ENCODE measurements at regions not wholly inside any gene's neighbourhood (a gene's known extent, or its start where the extent isn't known, plus 50 kb on each side); places are given as distances from the start of the nearest gene placed in this dataset.

GRCh38 chr14:44803239-44803905, 158.4 kb downstream of the KLHL28 start:
- BruUV-seq (replicated peaks): no TSS peak
- Histone ChIP-seq H3K4me1 (ENCODE audit: control insufficient read depth, insufficient read depth, low read length) (no peaks in the 10 kb centered on the region), H3K23ac (ENCODE audit: low read depth, low read length) (no peak overlapping the region), H3K27me3 (ENCODE audit: control insufficient read depth, insufficient read depth, low read length) (no peaks in the 10 kb centered on the region), H2AK9ac (replicated peaks; ENCODE audit: low read depth, low read length, poor library complexity) (no peak overlapping the region), H3K27ac (ENCODE audit: insufficient read depth, low read length) (no peak overlapping the region), H3K9me3 (ENCODE audit: control insufficient read depth, insufficient read depth, low read length) (no peaks in the 10 kb centered on the region), H3K4me2 (ENCODE audit: low read depth, low read length) (no peak overlapping the region), H4K91ac (ENCODE audit: insufficient read depth, low read depth, low read length) (no peak overlapping the region), H3K18ac (ENCODE audit: low read depth, low read length) (no peak overlapping the region), H2AK5ac (ENCODE audit: low read depth, low read length) (no peak overlapping the region), H3K9ac (ENCODE audit: low read depth, low read length) (no peak overlapping the region), H3K4ac (ENCODE audit: low read depth, low read length) (no peak overlapping the region), H3K79me1 (ENCODE audit: low read depth in 1 of 2, low read length in 2 of 2) (no peaks in the 10 kb centered on the region), H3K9me1 (ENCODE audit: insufficient read depth, low read length) (no peaks in the 10 kb centered on the region), H3K4me3 (ENCODE audit: insufficient read depth, low read depth, low read length) (no peak overlapping the region), H4K20me1 (ENCODE audit: insufficient read depth, low read length) (no peaks in the 10 kb centered on the region), H2BK5ac (ENCODE audit: low read depth, low read length, poor library complexity, severe bottlenecking) (no peak overlapping the region), H2BK20ac (ENCODE audit: low read depth, low read length) (no peak overlapping the region), H3K56ac (ENCODE audit: extremely low read depth, insufficient read depth, low read length) (no peak overlapping the region), H4K5ac (ENCODE audit: low read depth, low read length) (no peak overlapping the region), H3K36me3 (ENCODE audit: control insufficient read depth, insufficient read depth, low read length) (no peaks in the 10 kb centered on the region), H2BK15ac (ENCODE audit: low read depth, low read length) (no peak overlapping the region), H2AFZ (replicated peaks; ENCODE audit: low read length, poor library complexity) (no peak overlapping the region), H4K8ac (ENCODE audit: low read depth in 2 of 2, low read length in 2 of 2) (no peak overlapping the region), H2BK120ac (ENCODE audit: low read depth, low read length) (no peak overlapping the region), H3K14ac (replicated peaks; ENCODE audit: low read depth, low read length) (no peak overlapping the region)
- POLR2A ChIA-PET (ENCODE audit: unreplicated experiment): no interaction called here
- dilution Hi-C loops (cut with HindIII; ENCODE audit: low sequenced_read_pairs, unreplicated experiment) (no loop called here), in situ Hi-C loops (cut with MboI; ENCODE audit: low sequenced_read_pairs) (no loop called here), intact Hi-C loops (cut with micrococcal nuclease) (no loop called here)
- ATAC-seq (ENCODE audit: low read depth) (peak; percentile 91), DNase-seq (peak; percentile 64)
- TF ChIP-seq RAD21 (IDR thresholded peaks at IDR 0.05; ENCODE audit: low read length) (peak; percentile 79), CTCF (conservative IDR thresholded peaks at IDR 0.05; ENCODE audit: low read depth, low read length) (peak; percentile 73), SMC3 (IDR thresholded peaks at IDR 0.05; ENCODE audit: low read depth, low read length) (peak; percentile 55), CHD1 (IDR thresholded peaks at IDR 0.05; ENCODE audit: low read depth, low read length) (no peak)
- no CpG with 5 or more reads among the region's 1 CpG for WGBS, 2 experiments (ENCODE audit: extremely low coverage in 2 of 2, insufficient read length in 1 of 2)
- CTCF ChIA-PET: interaction anchor here (0.6 to 1.6 kb wide), 2 partner anchors 13 to 1768 kb away, joined by 4 to 5 read pairs; no protein-coding TSS in a partner anchor

All from IMR-90 (cell line).